H54 (cell line): ENCODE measurements at regions not wholly inside any gene's neighbourhood (a gene's known extent, or its start where the extent isn't known, plus 50 kb on each side); places are given as distances from the start of the nearest gene placed in this dataset.

Experiments used
- DNase-seq: peaks from one replicate; pipeline ENCODE4 v3.0.0; 2011; ENCODE audit warnings: low spot score, mixed read lengths; ENCODE audit not compliant: insufficient read length
- FAIRE-seq: peaks from 3 replicates; lab custom pipeline; 2011; peaks lifted over from hg19 to GRCh38; lab: Jason Lieb, UNC
- POLR2A ChIP-seq: IDR thresholded peaks from 2 replicates; pipeline ENCODE4 v1.6.1; 2011; ENCODE audit warnings: low read depth, mild to moderate bottlenecking, low read length

GRCh38 chr16:76970087-76970744 is 220.8 kb upstream of the MON1B start:
- TF ChIP-seq POLR2A: no peak
- no peak for DNase-seq
- no peak for FAIRE-seq

- no peak for TF ChIP-seq POLR2A
- FAIRE-seq (no peak), DNase-seq (no peak)
Measured at GRCh38 chr16:76970745-76971099, 220.3 kb upstream of the MON1B start.

GRCh38 chr16:76976101-76976500 is 214.9 kb upstream of the MON1B start:
- no peak for DNase-seq
- FAIRE-seq: no peak
- no peak for TF ChIP-seq POLR2A

GRCh38 chr16:76976756-76977155 is 214.2 kb upstream of the MON1B start:
- no peak for FAIRE-seq
- no peak for TF ChIP-seq POLR2A
- no peak for DNase-seq

- no peak for DNase-seq
- FAIRE-seq: no peak
- TF ChIP-seq POLR2A: no peak
Measured at GRCh38 chr16:76984196-76984595, 206.8 kb upstream of the MON1B start.

- DNase-seq (no peak), FAIRE-seq (no peak)
- no peak for TF ChIP-seq POLR2A
Measured at GRCh38 chr16:76985392-76986045, 205.5 kb upstream of the MON1B start.

- FAIRE-seq: no peak
- DNase-seq: no peak
- TF ChIP-seq POLR2A: no peak
Measured at GRCh38 chr16:76988526-76988925, 202.5 kb upstream of the MON1B start.

- DNase-seq: no peak
- FAIRE-seq: no peak
- no peak for TF ChIP-seq POLR2A
Measured at GRCh38 chr16:77002644-77003043, 188.3 kb upstream of the MON1B start.

- TF ChIP-seq POLR2A: no peak
- FAIRE-seq (no peak), DNase-seq (no peak)
Measured at GRCh38 chr16:77009453-77009852, 181.5 kb upstream of the MON1B start.

- no peak for FAIRE-seq
- DNase-seq: no peak
- TF ChIP-seq POLR2A: no peak
Measured at GRCh38 chr16:77014441-77014840, 176.5 kb upstream of the MON1B start.

GRCh38 chr16:77030600-77030999 is 160.4 kb upstream of the MON1B start:
- no peak for TF ChIP-seq POLR2A
- DNase-seq: no peak
- FAIRE-seq: no peak

- TF ChIP-seq POLR2A: no peak
- DNase-seq (no peak), FAIRE-seq (no peak)
Measured at GRCh38 chr16:77033516-77033915, 157.5 kb upstream of the MON1B start.

GRCh38 chr16:77035361-77035760 is 155.6 kb upstream of the MON1B start:
- no peak for DNase-seq
- FAIRE-seq: no peak
- no peak for TF ChIP-seq POLR2A

- DNase-seq (no peak), FAIRE-seq (no peak)
- TF ChIP-seq POLR2A: no peak
Measured at GRCh38 chr16:77037696-77038347, 153.2 kb upstream of the MON1B start.

- TF ChIP-seq POLR2A: no peak
- DNase-seq: no peak
- FAIRE-seq: no peak
Measured at GRCh38 chr16:77041468-77041867, 149.5 kb upstream of the MON1B start.
